HG03565 (cell line): ENCODE measurements at regions not wholly inside any gene's neighbourhood (a gene's known extent, or its start where the extent isn't known, plus 50 kb on each side); places are given as distances from the start of the nearest gene placed in this dataset.
A peak's percentile ranks its signal among the peaks of the same experiment; 100 is the strongest.

Experiments
- ATAC-seq: cut with Tn5 transposase; IDR thresholded peaks from one replicate; pipeline ENCODE4 v1.9.1; 2021; ENCODE audit warnings: mild to moderate bottlenecking, moderate library complexity; ENCODE audit not compliant: unreplicated experiment

- no peak for ATAC-seq
Observed at GRCh38 chrX:78496483-78496882, 162.6 kb downstream of the RTL3 start.

GRCh38 chrX:78493180-78493579, 165.8 kb upstream of the CYSLTR1 start:
- ATAC-seq, result peak; percentile 67

- ATAC-seq, result no peak
Observed at GRCh38 chrX:78476701-78477100, 149.3 kb upstream of the CYSLTR1 start.

GRCh38 chrX:78456909-78457308, 129.5 kb upstream of the CYSLTR1 start:
- no peak for ATAC-seq

GRCh38 chrX:78455901-78456300, 128.5 kb upstream of the CYSLTR1 start:
- no peak for ATAC-seq

- no peak for ATAC-seq
Observed at GRCh38 chrX:78452356-78452755, 124.9 kb upstream of the CYSLTR1 start.

GRCh38 chrX:78437621-78438020, 110.2 kb upstream of the CYSLTR1 start:
- no peak for ATAC-seq

GRCh38 chrX:78429172-78429571, 101.8 kb upstream of the CYSLTR1 start:
- ATAC-seq, result no peak

GRCh38 chrX:78388663-78389062, 61.3 kb upstream of the CYSLTR1 start:
- ATAC-seq, result no peak

- ATAC-seq, result no peak
Observed at GRCh38 chrX:78387364-78387763, 60.0 kb upstream of the CYSLTR1 start.

GRCh38 chrX:78384486-78384885, 57.1 kb upstream of the CYSLTR1 start:
- no peak for ATAC-seq

GRCh38 chrX:78383594-78383993, 56.2 kb upstream of the CYSLTR1 start:
- ATAC-seq, result no peak

- ATAC-seq, result no peak
Observed at GRCh38 chrX:78378476-78379115, 51.2 kb upstream of the CYSLTR1 start.
